H9 (cell line): ENCODE measurements at regions not wholly inside any gene's neighbourhood (a gene's known extent, or its start where the extent isn't known, plus 50 kb on each side); places are given as distances from the start of the nearest gene placed in this dataset.

Experiments
- DNase-seq: peaks from one replicate; pipeline ENCODE4 v3.0.0-alpha.2; 2017
- H2AFZ ChIP-seq: one replicate; pipeline ENCODE4 v1.6.1; 2013; ENCODE audit warnings: mild to moderate bottlenecking, low read length, control low read depth, moderate library complexity
- H2AK5ac ChIP-seq: 2 replicates; pipeline ENCODE4 v1.6.1; 2013; ENCODE audit warnings: low read length, control low read depth, mixed read lengths; ENCODE audit not compliant: insufficient read length
- H2BK120ac ChIP-seq: one replicate; pipeline ENCODE4 v1.6.1; 2013; ENCODE audit warnings: low read depth, mild to moderate bottlenecking, low read length, control low read depth, inconsistent platforms; ENCODE audit not compliant: poor library complexity, severe bottlenecking
- H2BK12ac ChIP-seq: 2 replicates; pipeline ENCODE4 v1.6.1; 2013; ENCODE audit warnings: low read length, control low read depth, mixed read lengths, low read depth; ENCODE audit not compliant: insufficient read length
- H2BK15ac ChIP-seq: 2 replicates; pipeline ENCODE4 v1.6.1; 2013; ENCODE audit warnings: low read depth, low read length, control low read depth
- H2BK20ac ChIP-seq: one replicate; pipeline ENCODE4 v1.6.1; 2013; ENCODE audit warnings: low read depth, mild to moderate bottlenecking, low read length, control low read depth, inconsistent platforms; ENCODE audit not compliant: poor library complexity, severe bottlenecking
- H2BK5ac ChIP-seq: 2 replicates; pipeline ENCODE4 v1.6.1; 2013; ENCODE audit warnings: low read length, control low read depth, mixed read lengths; ENCODE audit not compliant: insufficient read length
- H3K14ac ChIP-seq: 2 replicates; pipeline ENCODE4 v1.6.1; 2013; ENCODE audit warnings: low read length, control low read depth; ENCODE audit not compliant: insufficient read depth
- H3K18ac ChIP-seq: 2 replicates; pipeline ENCODE4 v1.6.1; 2013; ENCODE audit warnings: low read depth, mild to moderate bottlenecking, mixed read lengths, low read length, control low read depth; ENCODE audit not compliant: insufficient read length
- H3K23ac ChIP-seq: 2 replicates; pipeline ENCODE4 v1.6.1; 2013; ENCODE audit warnings: low read length, control low read depth, mixed read lengths, low read depth; ENCODE audit not compliant: insufficient read length
- H3K23me2 ChIP-seq: 2 replicates; pipeline ENCODE4 v1.6.1; 2013; ENCODE audit warnings: low read depth, mild to moderate bottlenecking, mixed read lengths, low read length, control low read depth; ENCODE audit not compliant: insufficient read length, poor library complexity, severe bottlenecking
- H3K27ac ChIP-seq: 2 replicates; pipeline ENCODE4 v1.5.1; 2013; ENCODE audit warnings: low read length, control low read depth, mixed read lengths, low read depth; ENCODE audit not compliant: insufficient read length
- H3K27me3 ChIP-seq: 2 replicates; pipeline ENCODE4 v1.6.1; 2013; ENCODE audit warnings: low read length, control low read depth, inconsistent platforms; ENCODE audit not compliant: insufficient read depth
- H3K4ac ChIP-seq: 2 replicates; pipeline ENCODE4 v1.6.1; 2013; ENCODE audit warnings: low read depth, mild to moderate bottlenecking, control low read depth, inconsistent platforms, low read length, moderate library complexity
- H3K4me1 ChIP-seq: 2 replicates; pipeline ENCODE4 v1.6.1; 2013; ENCODE audit warnings: low read length, control low read depth, inconsistent platforms; ENCODE audit not compliant: insufficient read depth
- H3K4me2 ChIP-seq: 2 replicates; pipeline ENCODE4 v1.6.1; 2013; ENCODE audit warnings: low read length, control low read depth, mixed read lengths; ENCODE audit not compliant: insufficient read length, insufficient read depth
- H3K56ac ChIP-seq: 2 replicates; pipeline ENCODE4 v1.6.1; 2013; ENCODE audit warnings: low read depth, mild to moderate bottlenecking, mixed read lengths, low read length, control low read depth; ENCODE audit not compliant: insufficient read length
- H3K79me1 ChIP-seq: 2 replicates; pipeline ENCODE4 v1.6.1; 2013; ENCODE audit warnings: low read depth, mild to moderate bottlenecking, moderate library complexity, low read length, control low read depth, inconsistent platforms; ENCODE audit not compliant: insufficient read depth, poor library complexity, severe bottlenecking
- H3K79me2 ChIP-seq: 2 replicates; pipeline ENCODE4 v1.6.1; 2013; ENCODE audit warnings: low read length, control low read depth, inconsistent platforms; ENCODE audit not compliant: insufficient read depth
- H3K9ac ChIP-seq: 2 replicates; pipeline ENCODE4 v1.6.1; 2013; ENCODE audit warnings: low read length, control low read depth, mixed read lengths; ENCODE audit not compliant: insufficient read length; ENCODE audit errors: extremely low read depth
- H3K9me3 ChIP-seq: one replicate; pipeline ENCODE4 v1.6.1; 2013; ENCODE audit warnings: low read depth, low read length, inconsistent platforms; ENCODE audit not compliant: control insufficient read depth
- H3T11ph ChIP-seq: one replicate; pipeline ENCODE4 v1.6.1; 2013; ENCODE audit warnings: mild to moderate bottlenecking, low read length, control low read depth, inconsistent platforms
- H4K20me1 ChIP-seq: one replicate; pipeline ENCODE4 v1.6.1; 2013; ENCODE audit not compliant: control insufficient read depth, insufficient read length, insufficient read depth
- H4K5ac ChIP-seq: 2 replicates; pipeline ENCODE4 v1.6.1; 2013; ENCODE audit warnings: low read depth, mild to moderate bottlenecking, mixed read lengths, low read length, control low read depth; ENCODE audit not compliant: insufficient read length
- H4K8ac ChIP-seq: replicated peaks from 2 replicates; pipeline ENCODE4 v1.6.1; 2013; ENCODE audit warnings: low read length, control low read depth, mixed read lengths, low read depth; ENCODE audit not compliant: insufficient read length
- H4K91ac ChIP-seq: 2 replicates; pipeline ENCODE4 v1.6.1; 2013; ENCODE audit warnings: low read depth, mild to moderate bottlenecking, moderate library complexity, mixed read lengths, low read length, control low read depth; ENCODE audit not compliant: insufficient read length
- H3K27ac Mint-ChIP-seq, 3 experiments: 2 replicates in 2 of 3; 3 replicates in 1 of 3; pipeline ENCODE4 v1.8.0; 2020 to 2021; ENCODE audit warnings: mixed read lengths in 3 of 3, mild to moderate bottlenecking in 1 of 3, moderate library complexity in 1 of 3
- H3K27me3 Mint-ChIP-seq: 2 replicates; pipeline ENCODE4 v1.8.0; 2021; ENCODE audit warnings: low read depth, mild to moderate bottlenecking, moderate library complexity, mixed read lengths
- H3K36me3 Mint-ChIP-seq, 3 experiments: 2 replicates in 2 of 3; 3 replicates in 1 of 3; pipeline ENCODE4 v1.8.0; 2020 to 2021; ENCODE audit warnings: low read depth in 3 of 3, mixed read lengths in 3 of 3; ENCODE audit not compliant: insufficient read depth in 1 of 3
- H3K4me1 Mint-ChIP-seq, 2 experiments: 2 replicates each; pipeline ENCODE4 v1.8.0; 2020; ENCODE audit warnings: mixed read lengths in 2 of 2
- H3K4me3 Mint-ChIP-seq, 2 experiments: 2 replicates in 1 of 2; 3 replicates in 1 of 2; pipeline ENCODE4 v1.8.0; 2020 to 2021; ENCODE audit warnings: mild to moderate bottlenecking in 2 of 2, mixed read lengths in 2 of 2, moderate library complexity in 1 of 2
- H3K9me3 Mint-ChIP-seq, 2 experiments: 2 replicates in 1 of 2; 3 replicates in 1 of 2; pipeline ENCODE4 v1.8.0; 2020; ENCODE audit warnings: mild to moderate bottlenecking in 2 of 2, mixed read lengths in 2 of 2, moderate library complexity in 1 of 2
- WGBS: extraction: QIAGEN DNeasy Blood & Tissue Kit; methylation state at CpG from one replicate; pipeline ENCODE4 v1.1.7; 2013; ENCODE audit warnings: missing lambda C conversion rate, low lambda C conversion rate, mixed read lengths; ENCODE audit not compliant: insufficient read length; ENCODE audit errors: extremely low coverage; 5-methylcytosine and 5-hydroxymethylcytosine counted together
- TF ChIP-seq, protein P1 (sequence below): fragments of 200-600 bp; sonication (generic); conservative IDR thresholded peaks from 3 replicates; pipeline ENCODE4 v1.8.0; 2021; ENCODE audit warnings: antibody characterized with exemption, mild to moderate bottlenecking

DNA sequence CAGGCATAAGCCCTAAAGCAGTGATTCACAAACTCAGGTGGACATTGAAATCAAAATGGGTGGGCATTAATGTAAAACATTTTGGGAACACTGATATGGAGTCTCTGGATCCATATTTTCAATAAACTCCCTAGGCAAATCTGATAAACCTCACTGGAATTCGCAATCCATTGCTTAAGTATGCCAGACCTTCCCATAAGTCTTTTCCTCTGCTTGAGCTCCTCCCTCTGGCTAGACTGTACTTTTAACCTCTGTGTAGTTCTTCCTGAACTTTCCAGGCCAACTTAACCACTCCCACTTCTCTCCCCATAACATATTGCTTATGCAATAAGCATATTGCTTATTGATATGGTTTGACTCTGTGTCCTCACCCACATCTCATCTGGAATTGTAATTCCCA lies 629.7 kb upstream of the IMPG1 start:
- Mint-ChIP-seq H3K9me3 (no peaks in the 10 kb centered on the region), H3K36me3 (no peaks in the 10 kb centered on the region; a peak in 1 of 7 replicates), H3K4me1 (peaks cover 3 to 5% of the 10 kb centered on the region in 2 experiments), H3K27me3 (peaks cover 10% of the 10 kb centered on the region), H3K4me3 (no peak overlapping the region), H3K27ac (no peak overlapping the region)
- no peaks in the 10 kb centered on the region for H3K79me2 ChIP-seq
- no peak overlapping the region for H3K27ac ChIP-seq
- no peak overlapping the region for H3K14ac ChIP-seq
- H3K4me1 ChIP-seq: no peaks in the 10 kb centered on the region; the same call in 1 of the 2 replicates
- H4K8ac ChIP-seq: no peak overlapping the region
- WGBS: no CpG with 5 or more reads among the region's 1 CpG
- no peak overlapping the region for H2BK120ac ChIP-seq
- H4K91ac ChIP-seq: no peak overlapping the region
- H2AK5ac ChIP-seq: no peak overlapping the region
- no peak overlapping the region for H3K18ac ChIP-seq
- H4K20me1 ChIP-seq: no peaks in the 10 kb centered on the region
- H3K9ac ChIP-seq: no peak overlapping the region
- no peak overlapping the region for H2BK12ac ChIP-seq
- no peak overlapping the region for H3K23ac ChIP-seq
- H2BK5ac ChIP-seq: no peak overlapping the region
- no peaks in the 10 kb centered on the region for H3K23me2 ChIP-seq
- H2BK15ac ChIP-seq: no peak overlapping the region
- H2BK20ac ChIP-seq: no peak overlapping the region
- H3K9me3 ChIP-seq: no peaks in the 10 kb centered on the region
- H3K79me1 ChIP-seq: no peaks in the 10 kb centered on the region
- no peak overlapping the region for H3K56ac ChIP-seq
- H3T11ph ChIP-seq: no peak overlapping the region
- no peak overlapping the region for H3K4me2 ChIP-seq
- TF ChIP-seq, protein P1, sequence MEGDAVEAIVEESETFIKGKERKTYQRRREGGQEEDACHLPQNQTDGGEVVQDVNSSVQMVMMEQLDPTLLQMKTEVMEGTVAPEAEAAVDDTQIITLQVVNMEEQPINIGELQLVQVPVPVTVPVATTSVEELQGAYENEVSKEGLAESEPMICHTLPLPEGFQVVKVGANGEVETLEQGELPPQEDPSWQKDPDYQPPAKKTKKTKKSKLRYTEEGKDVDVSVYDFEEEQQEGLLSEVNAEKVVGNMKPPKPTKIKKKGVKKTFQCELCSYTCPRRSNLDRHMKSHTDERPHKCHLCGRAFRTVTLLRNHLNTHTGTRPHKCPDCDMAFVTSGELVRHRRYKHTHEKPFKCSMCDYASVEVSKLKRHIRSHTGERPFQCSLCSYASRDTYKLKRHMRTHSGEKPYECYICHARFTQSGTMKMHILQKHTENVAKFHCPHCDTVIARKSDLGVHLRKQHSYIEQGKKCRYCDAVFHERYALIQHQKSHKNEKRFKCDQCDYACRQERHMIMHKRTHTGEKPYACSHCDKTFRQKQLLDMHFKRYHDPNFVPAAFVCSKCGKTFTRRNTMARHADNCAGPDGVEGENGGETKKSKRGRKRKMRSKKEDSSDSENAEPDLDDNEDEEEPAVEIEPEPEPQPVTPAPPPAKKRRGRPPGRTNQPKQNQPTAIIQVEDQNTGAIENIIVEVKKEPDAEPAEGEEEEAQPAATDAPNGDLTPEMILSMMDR: no peak
- no peak for DNase-seq
- no peak overlapping the region for H2AFZ ChIP-seq
- no peaks in the 10 kb centered on the region for H3K27me3 ChIP-seq
- H3K4ac ChIP-seq: no peak overlapping the region
- no peak overlapping the region for H4K5ac ChIP-seq
